Inflammatory macrophage treated with lipopolysaccharide for 4 hours (primary cell): ENCODE measurements at regions not wholly inside any gene's neighbourhood (a gene's known extent, or its start where the extent isn't known, plus 50 kb on each side); places are given as distances from the start of the nearest gene placed in this dataset.

ENCODE experiments used
- DNase-seq: peaks from one replicate; pipeline ENCODE4 v3.0.0-alpha.2; 2020

DNA sequence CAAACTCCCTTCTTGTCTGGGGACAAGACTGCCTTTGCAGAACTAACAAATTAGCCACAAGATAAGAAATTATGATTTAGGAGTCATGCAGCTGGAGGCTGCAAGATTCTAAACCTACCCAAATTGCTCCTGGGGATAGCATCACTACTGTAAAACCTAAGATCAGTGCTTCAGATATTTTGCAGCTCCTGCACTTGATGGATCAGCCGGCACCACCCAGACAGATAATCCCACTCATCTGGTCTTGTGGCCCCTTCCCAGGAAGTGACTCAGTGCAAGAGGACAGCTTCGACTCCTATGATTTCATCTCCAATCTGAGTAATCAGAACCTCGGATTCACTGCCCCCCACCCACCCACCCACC, 181.9 kb downstream of the AKR1D1 start:
- peak; percentile 73 for DNase-seq

DNA sequence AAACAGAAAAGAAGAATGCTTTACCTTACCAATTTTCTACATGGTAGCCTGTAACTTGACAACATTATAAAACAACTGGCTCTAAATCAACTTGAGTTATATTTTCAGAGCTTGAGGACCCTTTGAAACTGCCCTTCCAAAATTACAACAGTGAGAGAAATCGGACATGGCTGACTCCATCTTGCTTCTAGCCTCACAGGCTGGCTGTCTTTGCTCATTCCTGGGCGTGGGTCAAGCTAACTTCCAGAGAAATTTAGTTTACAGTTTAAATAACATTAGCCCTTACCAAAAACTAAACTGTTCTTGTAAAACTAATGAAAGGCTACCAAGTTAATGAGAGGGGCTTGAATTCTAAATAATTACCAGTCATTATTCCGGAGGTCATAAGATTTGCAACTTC, 183.4 kb downstream of the AKR1D1 start:
- no peak for DNase-seq

DNA sequence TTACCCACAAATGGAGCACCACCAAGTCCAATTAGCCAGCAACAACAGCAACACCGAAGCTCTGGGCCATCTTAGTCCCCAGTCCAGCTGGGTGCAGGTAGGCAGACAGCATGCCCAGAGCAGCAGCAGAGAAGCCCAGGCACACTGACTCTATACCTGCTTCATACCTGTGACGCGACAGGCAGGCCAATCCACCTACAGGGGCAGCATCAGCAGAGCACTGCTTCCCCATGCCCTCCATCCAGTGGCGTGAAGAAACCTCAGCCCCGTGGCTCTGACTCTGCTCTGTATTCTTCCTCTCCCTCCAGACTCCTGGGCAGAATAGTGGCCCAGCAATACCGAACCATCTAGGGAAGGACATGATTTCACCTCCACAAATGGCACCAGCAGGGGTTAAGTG, 191.7 kb downstream of the AKR1D1 start:
- no peak for DNase-seq

DNA sequence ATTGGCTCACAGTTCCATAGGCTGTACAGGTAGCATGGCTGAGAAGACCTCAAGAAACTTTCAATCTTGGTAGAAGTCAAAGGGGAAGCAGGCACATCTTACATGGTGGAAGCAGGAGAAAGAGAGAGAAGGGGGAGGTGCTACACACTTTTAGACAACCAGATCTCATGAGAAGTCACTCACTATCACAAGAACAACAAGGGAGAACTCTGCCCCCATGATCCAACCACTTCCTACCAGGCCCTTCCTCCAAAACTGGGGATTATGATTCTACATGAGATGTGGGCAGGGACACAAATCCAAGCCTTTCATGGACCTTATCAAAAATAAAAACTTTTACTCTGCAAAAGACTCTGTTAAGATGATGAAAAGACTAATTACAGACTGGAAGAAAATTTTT, 183.2 kb upstream of the TRIM24 start:
- no peak for DNase-seq

DNA sequence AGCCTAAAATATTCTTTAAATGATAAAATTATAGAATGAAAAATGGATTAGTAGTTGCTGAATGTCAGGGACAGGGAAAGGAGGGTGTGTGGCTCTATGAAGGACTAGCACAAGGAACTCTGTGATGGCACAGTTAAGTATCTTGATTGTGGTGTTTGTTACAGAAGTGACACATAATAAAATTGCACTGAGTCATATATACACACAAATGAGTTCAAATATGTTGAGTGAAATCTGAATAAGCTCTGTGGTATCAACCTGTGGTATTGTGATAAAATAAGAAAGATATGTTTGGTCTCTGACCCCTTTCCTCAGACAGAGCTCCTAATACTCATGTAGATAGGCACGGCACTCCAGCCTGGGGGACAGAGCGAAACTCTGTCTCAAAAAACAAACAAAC, 181.5 kb upstream of the TRIM24 start:
- DNase-seq, result no peak

DNA sequence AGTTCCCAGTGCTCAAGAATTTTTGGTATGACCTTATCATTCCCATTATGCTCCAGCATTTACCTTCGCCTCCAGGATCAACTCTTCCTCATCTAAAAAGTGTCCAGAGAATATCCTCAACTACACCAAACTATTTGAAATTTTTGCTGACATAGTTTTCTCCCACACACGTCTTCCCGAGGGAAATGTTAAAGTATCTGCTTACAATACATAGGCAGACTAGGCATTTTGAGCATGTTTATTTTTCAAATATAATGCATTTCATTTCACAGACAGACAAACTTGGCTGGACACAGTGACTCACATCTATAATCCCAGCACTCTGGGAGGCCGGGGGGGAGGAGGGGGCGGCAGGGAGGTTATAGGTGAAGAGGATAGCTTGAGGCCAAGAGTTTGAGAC, 177.1 kb upstream of the TRIM24 start:
- no peak for DNase-seq

DNA sequence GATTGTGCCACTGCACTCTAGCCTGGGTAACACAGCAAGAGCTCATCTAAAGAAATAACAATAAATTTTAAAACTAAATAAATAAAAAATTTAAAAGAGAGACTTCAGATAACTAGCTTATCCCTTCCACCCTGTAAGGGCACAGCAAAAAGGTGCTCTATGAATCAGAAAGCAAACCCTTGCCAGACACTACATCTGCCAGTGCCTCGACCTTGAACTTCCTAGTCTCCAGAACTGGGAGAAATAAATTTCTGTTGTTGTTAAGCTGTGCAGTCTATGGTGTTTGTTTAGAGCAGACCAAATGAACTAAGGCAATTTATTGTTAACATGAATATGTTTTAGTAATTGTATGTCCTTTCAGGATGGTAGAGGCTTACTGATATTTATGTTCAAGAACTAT, 174.9 kb upstream of the TRIM24 start:
- DNase-seq, result no peak

DNA sequence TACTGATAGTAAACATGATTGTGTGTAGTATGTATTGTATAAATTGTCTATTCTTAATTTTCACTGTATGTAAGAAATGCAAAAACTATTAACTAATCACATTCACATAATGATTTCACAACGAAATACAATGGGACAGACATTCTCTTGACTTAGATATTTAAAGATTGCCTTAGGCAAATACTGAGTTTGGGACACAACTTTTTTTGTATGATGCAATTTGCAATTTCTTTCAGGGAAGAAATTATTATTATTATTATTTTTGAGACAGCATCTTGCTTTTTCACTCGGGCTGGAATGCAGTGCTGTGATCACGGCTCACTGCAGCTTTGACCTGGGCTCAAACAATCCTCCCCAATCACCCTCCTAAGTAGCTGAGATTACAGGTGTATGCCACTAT, 173.2 kb upstream of the TRIM24 start:
- DNase-seq, result no peak

DNA sequence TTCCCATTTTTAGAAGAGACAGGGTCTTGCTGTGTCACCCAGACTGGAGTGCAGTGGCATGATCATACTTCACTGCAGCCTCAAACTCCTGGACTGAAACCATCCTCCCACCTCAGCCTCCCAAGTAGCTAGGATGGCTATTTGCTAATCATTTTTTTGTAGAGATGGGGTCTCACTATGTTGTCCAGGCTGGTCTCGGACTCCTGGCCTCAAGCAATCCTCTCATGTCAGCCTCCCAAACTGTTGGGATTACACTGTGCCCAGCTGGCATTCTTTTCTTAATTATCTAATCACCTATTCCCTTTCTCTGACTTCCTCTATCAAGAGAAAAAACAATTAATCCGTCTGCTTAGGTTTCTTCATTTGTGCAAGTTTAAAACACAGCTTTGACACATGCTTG, 172.5 kb upstream of the TRIM24 start:
- DNase-seq, result no peak

DNA sequence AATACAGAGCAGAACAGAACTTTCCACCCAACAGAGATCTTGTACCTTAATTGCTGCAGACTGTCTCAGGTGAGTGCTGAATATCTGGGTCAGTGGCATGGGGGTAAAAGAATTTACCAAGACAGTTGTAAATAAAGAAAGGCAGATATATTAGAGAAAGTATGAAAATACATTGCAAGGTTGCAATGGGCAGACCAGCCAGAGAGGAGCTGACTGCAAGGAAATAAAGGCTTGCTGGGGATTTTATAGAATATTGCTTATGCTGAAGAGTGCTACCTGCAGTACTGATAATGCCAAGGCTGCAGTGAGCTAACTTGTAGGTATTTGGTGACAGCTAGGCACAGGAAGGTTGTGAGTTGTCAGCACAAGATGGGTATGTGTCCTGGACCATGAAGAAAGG, 171.0 kb upstream of the TRIM24 start:
- DNase-seq, result no peak

DNA sequence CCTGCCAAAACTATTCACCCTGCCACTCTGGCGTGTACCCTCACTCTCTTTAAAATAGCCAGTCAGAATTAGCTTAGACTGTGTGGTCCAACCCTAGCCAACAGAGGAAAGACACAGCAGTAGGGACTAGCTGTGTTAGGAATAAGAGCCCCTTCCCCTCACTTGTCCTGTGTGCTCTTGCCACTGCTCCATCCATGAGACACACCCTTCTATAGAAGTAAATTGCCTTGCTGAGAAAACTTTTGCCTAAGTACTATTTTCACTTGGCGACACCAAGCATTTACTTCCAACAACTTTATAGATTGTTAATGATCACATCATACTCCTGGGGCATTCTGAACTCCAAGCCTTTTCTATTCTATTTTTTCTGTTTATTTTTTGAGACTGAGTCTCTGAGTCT, 170.2 kb upstream of the TRIM24 start:
- DNase-seq, result no peak

DNA sequence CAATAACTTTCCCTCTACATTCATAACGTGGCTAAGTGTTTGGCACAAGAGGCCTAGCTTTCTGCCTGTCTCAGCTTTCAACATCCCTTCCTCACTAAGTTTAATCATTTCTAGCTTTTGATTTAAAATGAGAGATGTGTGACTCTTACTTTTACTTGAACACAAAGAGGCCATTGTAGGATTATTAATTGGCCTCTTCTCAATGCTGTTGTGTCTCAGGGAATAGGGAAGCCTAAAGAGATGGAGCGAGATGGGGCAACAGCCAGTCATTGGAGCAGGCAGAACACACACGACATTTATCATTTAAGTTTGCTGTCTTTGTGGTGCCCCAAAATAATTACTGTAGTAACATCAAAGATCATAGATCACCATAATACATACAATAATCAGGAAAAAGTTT, 167.1 kb upstream of the TRIM24 start:
- no peak for DNase-seq

DNA sequence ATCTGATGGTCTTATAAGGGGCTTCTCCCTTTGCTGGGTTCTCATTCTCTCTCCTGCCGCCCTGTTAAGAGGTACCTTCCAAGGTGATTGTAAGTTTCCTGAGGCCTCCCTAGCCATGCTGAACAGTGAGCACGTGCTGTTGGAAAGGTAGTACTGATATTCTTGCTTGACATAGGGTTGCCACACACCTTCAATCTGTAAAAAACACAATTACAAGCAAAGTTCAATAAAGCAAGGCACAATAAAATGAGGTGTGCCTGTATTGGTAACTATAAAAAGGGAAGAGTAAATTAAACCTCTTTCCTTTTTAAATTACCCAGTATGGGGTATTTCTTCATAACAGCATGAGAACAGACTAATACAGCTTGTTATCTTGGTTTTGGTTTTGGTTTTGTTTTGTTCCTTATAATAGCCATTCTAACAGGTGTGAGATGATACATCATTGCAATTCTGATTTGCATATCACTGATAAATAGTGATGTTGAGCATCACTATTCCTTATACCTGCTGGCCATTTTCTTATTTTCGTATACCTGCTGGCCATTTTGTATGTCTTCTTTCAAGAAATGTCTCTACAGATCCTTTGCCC, 164.9 kb upstream of the TRIM24 start:
- peak; percentile 48 for DNase-seq

DNA sequence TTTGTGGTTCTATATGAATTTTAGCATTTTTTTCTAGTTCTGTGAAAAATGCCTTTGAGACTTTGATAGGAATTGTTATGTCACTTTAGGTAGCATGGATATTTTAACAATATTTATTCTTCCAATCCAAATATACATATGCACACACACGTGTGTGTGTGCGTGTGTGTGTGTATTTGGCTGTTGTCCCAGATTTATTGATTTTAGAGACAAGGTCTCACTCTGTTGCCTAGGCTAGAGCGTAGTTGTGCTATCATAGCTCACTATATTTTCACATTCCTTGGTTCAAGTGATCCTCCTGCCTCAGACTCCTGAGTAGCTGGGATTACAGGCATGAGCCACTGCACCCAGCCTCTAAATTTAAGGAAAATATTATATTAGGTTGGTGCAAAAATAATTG, 162.5 kb upstream of the TRIM24 start:
- DNase-seq, result no peak

DNA sequence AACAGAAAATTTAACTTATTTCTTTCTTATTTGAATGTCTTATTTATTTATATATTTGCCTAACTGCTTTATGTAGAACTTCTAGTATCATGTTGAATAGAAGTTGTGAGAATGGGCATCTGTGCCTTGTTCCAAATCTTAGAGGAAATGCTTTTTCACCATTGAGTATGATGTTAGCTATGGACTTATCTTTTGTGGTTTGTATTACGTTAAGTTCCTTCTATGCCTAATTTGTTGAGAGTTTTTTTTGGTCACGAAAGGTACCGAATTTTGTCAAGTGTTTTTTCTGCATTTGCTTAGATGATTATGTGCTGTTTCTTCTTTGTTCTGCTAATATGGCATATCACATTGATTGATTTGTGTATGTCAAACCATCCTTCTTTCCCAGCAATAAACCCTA, 161.0 kb upstream of the TRIM24 start:
- no peak for DNase-seq

DNA sequence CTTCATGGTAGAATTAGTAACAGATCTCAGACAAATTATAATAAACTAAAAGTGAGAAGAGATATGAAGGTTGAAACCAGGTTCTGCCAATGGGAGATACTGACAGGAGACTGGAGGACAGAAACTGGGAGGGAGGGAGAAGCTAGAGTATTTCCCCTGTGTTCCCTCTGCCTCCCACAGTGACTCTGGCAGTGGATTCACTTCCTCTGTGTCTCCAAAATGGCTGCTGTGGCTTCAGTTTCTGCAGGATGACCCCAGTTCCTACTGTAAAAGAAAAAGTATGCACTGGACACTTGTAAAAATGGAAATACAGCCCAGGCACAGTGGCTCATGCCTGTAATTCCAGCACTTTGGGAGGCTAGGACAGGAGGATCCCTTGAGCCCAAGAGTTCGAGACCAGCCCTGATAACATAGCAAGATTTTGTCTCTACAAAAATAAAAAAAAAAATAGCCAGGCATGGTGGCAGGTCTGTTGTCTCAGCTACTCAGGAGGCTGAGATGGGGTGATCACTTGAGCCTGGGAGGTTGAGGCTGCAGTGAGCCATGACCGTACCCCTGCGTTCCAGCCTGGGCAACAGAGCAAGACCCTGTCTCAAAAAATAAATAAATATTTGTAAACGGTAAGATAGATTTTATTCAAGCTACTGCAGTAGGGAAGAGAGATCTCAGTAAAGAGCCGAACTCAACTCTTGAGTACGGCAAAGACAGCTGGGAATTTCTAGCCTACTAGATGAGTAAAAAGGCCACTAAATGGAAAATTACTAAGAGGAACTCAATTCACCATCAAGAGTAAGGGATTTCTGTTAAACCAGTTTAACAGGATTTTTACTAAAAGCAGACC, 156.6 kb upstream of the TRIM24 start:
- DNase-seq, result peak; percentile 77

DNA sequence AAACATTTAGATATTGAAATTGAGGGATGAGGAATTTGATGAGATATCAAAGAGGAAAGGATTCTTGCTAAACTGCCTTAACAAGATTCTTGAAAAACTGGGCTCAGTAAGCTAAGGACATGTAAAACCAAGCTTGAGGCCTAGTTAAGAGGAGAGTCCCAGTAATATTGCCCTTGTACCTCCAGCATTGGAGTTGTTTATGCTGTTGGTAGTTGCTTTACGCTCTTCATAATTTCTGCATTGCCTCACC, 156.1 kb upstream of the TRIM24 start:
- no peak for DNase-seq

DNA sequence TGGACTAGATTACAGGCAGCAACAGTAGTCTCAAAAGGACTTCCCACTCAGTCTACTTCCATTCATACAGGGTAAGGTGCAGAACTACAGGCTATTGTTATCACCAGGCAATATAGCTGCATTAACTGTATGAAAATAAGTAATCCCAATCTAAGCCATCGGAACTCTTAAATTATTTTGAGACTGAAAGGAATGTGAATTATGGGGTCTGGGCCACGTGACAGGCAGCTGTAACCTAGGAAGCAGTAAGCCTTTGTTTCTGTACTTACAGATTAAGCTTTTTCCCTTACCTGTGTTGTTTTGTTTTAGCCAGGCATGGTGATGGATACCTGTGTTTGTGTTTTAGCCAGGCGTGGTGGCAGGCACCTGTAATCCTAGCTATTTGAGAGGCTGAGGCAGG, 152.4 kb upstream of the TRIM24 start:
- DNase-seq, result no peak

DNA sequence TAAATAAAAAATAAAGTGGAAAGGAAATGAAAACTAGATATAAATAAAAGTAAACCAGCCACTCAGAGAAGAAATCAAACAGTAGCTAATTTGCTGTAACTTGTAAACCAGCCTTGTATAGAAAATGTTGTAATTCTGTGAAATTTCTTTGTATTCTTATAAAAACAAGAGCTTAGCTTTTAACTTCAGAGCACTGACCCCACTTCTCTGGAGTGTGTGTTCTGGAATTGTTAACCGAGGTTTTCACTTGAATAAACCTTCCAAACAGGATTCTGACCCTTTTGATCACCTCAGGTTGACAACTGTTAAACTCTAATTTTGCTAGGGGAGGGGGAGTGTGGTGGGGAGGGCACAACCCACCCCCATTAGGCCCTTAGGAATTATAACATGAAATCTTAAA, 151.9 kb upstream of the TRIM24 start:
- DNase-seq, result no peak

DNA sequence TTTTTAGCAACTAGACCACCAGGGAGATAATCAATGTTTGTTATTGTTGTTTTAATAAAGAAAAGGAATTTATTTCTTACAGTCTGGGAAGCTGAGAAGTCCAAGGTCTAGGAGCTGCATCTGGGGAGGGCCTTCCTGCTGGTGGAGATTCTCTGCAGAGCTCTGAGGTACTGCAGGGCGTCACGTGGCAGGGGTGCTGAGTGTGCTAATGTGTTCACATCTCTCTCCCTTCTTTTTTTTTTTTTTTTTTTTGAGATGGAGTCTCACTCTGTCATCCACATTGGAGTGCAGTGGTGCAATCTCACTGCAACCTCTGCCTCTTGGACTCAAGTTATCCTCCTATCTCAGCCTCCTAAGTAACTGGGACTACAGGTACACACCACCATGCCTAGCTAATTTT, 150.9 kb upstream of the TRIM24 start:
- no peak for DNase-seq

DNA sequence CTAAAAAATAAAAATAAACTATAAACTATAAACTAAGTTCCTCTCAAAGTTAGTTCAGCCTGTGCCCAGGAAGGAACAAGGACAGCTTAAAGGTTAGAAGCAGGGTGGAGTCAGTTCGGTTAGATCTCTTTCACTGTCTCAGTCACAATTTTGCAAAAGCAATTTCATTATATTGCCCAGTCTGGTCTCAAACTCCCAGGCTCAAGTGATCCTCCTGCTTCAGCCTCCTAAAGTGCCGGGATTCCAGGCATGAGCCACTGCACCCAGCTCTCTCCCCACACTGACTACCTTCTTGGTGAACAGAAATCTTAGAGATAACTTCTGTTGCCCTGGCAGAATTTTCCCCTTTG, 146.3 kb upstream of the TRIM24 start:
- no peak for DNase-seq

DNA sequence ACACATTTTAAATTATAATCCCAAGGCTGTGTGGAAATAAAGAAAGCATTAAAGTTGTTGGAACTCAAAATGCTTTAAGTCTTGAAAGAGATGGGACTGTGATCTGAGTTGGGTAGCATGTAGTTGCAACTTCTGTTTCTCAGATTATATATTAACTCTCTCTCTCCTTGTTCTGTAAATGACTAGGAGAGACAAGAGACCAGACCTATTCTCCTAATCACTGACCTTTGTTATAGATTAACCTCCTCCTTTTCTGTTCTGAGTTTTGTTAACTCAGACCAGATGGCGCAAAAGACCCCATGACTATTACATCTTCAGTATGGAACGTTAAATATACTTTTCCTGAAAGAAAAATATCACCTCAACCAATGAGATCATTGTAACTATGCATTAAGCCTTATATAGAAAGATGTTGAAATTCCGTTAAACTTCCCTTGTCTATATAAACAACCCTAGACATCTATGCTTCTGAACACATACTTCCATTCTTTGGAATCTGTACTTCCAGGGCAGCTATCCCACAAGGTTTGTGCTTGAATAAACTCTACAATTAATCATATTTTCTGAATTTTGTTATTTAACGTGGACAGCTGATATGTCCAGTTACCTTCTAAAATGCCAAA, 143.5 kb upstream of the TRIM24 start:
- DNase-seq, result no peak

DNA sequence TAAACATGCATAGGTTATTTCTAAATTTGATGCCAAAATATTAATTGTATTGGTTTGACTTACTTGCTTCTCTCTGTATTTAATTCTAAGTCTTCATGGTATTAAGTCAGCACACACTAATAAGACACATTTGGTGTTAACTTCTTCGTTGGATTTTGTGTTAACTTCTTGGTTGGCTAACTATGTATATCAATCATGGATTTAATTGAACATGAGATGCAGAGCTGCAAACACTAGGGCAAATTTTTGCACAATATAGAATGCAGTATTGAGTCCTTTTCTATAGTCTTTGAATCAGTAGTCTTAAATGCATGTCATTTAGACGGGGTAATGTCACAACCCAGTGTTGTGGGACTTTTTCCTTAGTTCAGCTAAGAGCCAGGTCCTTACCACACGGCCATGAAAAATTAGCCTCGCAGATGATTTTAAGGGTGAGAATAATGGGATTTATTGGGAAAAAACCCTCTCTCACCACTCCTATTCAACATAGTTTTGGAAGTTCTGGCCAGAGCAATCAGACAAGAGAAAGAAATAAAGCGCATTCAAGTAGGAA, 142.9 kb upstream of the TRIM24 start:
- DNase-seq, result no peak

DNA sequence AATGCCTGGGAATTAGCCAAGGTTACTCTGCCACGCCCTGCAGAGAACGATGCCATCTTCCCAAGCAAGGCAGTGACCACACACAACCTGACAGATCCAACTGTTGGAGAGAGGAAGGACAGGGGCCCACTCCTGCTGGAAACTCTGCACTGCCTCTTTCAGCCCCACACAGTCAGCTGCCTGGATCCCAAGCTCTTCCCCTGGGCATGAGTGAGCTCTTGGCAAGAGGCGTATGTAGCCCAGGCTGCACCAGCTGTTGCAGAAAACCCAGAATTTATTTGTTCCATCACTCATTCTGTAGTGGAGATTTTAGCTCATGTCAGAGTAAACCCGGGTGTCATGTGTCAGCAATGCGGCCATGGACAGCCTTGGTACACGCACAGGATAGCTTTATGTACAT, 135.1 kb upstream of the TRIM24 start:
- no peak for DNase-seq

DNA sequence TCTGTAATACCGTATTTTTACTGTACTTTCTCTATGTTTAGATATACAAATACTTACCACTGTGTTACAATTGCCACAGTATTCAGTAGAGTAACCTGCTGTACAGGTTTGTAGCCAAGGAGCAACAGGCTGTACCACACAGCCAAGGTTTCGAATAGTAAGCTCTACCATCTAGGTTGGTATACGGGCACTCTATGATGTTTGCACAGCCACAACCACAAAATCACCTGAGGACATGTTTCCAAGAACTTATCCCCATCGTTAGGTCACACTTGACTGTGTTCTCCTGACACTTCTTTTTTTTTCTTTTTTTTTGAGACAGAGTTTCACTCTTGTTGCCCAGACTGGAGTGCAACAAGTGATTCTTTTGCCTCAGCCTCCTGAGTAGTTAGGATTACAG, 134.6 kb upstream of the TRIM24 start:
- no peak for DNase-seq
